ENCODE measurements at regions not wholly inside any gene's neighbourhood (a gene's known extent, or its start where the extent isn't known, plus 50 kb on each side); places are given as distances from the start of the nearest gene placed in this dataset.

DNA sequence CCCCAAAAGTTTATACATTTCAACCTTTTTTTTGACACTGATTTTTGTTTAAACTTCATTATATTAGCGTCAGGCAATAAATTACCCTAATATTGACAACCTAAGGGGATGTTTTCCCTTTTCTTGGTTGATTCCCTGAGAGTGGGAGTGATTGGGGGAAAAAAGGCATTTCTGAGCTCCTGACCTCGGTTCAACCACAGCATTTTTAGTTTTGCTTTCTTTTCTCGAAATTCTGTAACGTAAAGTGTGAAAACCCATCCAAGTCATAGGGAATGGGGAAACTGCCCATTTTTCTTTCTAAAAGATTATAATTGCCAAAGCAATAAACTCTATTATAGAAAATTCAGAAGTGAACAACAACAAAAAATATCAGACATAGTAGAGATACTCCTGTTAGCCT lies 67.9 kb upstream of the SPACA1 start:
- no peaks in the 10 kb centered on the region for H3K79me2 ChIP-seq (ENCODE audit: control insufficient read depth, insufficient read depth, low read length)
- H2AFZ ChIP-seq (ENCODE audit: control insufficient read depth, low read length): no peak overlapping the region
- no peaks in the 10 kb centered on the region for H3K27me3 ChIP-seq (ENCODE audit: control insufficient read depth, extremely low read depth, insufficient read depth, low read length)
- no peaks in the 10 kb centered on the region for H3K9me3 ChIP-seq (ENCODE audit: control insufficient read depth, low read depth, low read length)
- DNase-seq (ENCODE audit: low read depth, low spot score): no peak
- no peak overlapping the region for H3K27ac ChIP-seq (ENCODE audit: control insufficient read depth, insufficient read depth, low read length)
- H3K9me1 ChIP-seq (ENCODE audit: control insufficient read depth, extremely low read depth, insufficient read depth, low read length): no peaks in the 10 kb centered on the region
- no peaks in the 10 kb centered on the region for H3K36me3 ChIP-seq (ENCODE audit: control insufficient read depth in 2 of 2, extremely low read depth in 1 of 2, insufficient read depth in 2 of 2, low read length in 2 of 2)
- H3K4me2 ChIP-seq (ENCODE audit: control insufficient read depth, extremely low read depth, insufficient read depth, low read depth, low read length): no peak overlapping the region
- dilution Hi-C loops (cut with MboI; ENCODE audit: extremely low pct_ligation_motif_present, low sequenced_read_pairs): no loop called here
- TF ChIP-seq, protein P1, sequence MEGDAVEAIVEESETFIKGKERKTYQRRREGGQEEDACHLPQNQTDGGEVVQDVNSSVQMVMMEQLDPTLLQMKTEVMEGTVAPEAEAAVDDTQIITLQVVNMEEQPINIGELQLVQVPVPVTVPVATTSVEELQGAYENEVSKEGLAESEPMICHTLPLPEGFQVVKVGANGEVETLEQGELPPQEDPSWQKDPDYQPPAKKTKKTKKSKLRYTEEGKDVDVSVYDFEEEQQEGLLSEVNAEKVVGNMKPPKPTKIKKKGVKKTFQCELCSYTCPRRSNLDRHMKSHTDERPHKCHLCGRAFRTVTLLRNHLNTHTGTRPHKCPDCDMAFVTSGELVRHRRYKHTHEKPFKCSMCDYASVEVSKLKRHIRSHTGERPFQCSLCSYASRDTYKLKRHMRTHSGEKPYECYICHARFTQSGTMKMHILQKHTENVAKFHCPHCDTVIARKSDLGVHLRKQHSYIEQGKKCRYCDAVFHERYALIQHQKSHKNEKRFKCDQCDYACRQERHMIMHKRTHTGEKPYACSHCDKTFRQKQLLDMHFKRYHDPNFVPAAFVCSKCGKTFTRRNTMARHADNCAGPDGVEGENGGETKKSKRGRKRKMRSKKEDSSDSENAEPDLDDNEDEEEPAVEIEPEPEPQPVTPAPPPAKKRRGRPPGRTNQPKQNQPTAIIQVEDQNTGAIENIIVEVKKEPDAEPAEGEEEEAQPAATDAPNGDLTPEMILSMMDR (optimal IDR thresholded peaks at IDR 0.05 in 1 of 3, IDR thresholded peaks at IDR 0.05 in 1 of 3, conservative IDR thresholded peaks at IDR 0.05 in 1 of 3; ENCODE audit: extremely low read depth in 1 of 3, insufficient read depth in 2 of 3, low read length in 3 of 3): no peak
- TF ChIP-seq EZH2 (IDR thresholded peaks at IDR 0.05; ENCODE audit: low read length): no peak
- H3K9ac ChIP-seq (ENCODE audit: control insufficient read depth, extremely low read depth, insufficient read depth, low read length): no peak overlapping the region
- FAIRE-seq: no peak
- H4K20me1 ChIP-seq (ENCODE audit: control insufficient read depth, extremely low read depth, insufficient read depth, low read length): no peaks in the 10 kb centered on the region
- H3K4me1 ChIP-seq (ENCODE audit: control insufficient read depth, extremely low read depth, insufficient read depth, low read length): no peaks in the 10 kb centered on the region
- no peak overlapping the region for H3K4me3 ChIP-seq (ENCODE audit: control insufficient read depth in 2 of 3, extremely low read depth in 1 of 3, insufficient read depth in 2 of 3, low read depth in 1 of 3, low read length in 3 of 3)

DNA sequence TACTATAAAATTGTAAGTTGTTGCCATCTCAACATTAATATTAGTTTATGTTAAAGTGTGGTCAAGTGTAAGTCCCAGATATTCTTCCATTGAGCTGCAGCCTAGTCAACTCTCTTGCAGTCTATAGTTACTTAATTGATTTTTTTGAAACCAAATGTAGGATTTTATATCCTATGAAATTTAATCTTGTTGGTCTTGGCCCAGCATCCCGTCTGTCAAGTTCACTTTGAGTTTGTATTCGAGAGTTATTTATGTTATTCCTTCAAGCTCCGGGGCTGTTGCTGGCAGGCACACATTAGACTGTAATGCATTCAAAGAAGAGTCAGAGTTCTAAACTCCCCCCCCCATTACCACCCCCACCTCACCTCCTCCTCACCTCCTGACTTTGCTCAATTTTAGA lies 71.0 kb upstream of the SPACA1 start:
- no peaks in the 10 kb centered on the region for H3K79me2 ChIP-seq (ENCODE audit: control insufficient read depth, insufficient read depth, low read length)
- no peak overlapping the region for H2AFZ ChIP-seq (ENCODE audit: control insufficient read depth, low read length)
- H3K4me2 ChIP-seq (ENCODE audit: control insufficient read depth, extremely low read depth, insufficient read depth, low read depth, low read length): no peak overlapping the region
- no peaks in the 10 kb centered on the region for H3K9me3 ChIP-seq (ENCODE audit: control insufficient read depth, low read depth, low read length)
- no peak for DNase-seq (ENCODE audit: low read depth, low spot score)
- H3K27ac ChIP-seq (ENCODE audit: control insufficient read depth, insufficient read depth, low read length): no peak overlapping the region
- no peak for TF ChIP-seq EZH2 (IDR thresholded peaks at IDR 0.05; ENCODE audit: low read length)
- TF ChIP-seq, protein P1 (optimal IDR thresholded peaks at IDR 0.05 in 1 of 3, IDR thresholded peaks at IDR 0.05 in 1 of 3, conservative IDR thresholded peaks at IDR 0.05 in 1 of 3; ENCODE audit: extremely low read depth in 1 of 3, insufficient read depth in 2 of 3, low read length in 3 of 3): no peak
- no peaks in the 10 kb centered on the region for H3K9me1 ChIP-seq (ENCODE audit: control insufficient read depth, extremely low read depth, insufficient read depth, low read length)
- H3K4me3 ChIP-seq (ENCODE audit: control insufficient read depth in 2 of 3, extremely low read depth in 1 of 3, insufficient read depth in 2 of 3, low read depth in 1 of 3, low read length in 3 of 3): no peak overlapping the region
- FAIRE-seq: no peak
- H3K36me3 ChIP-seq (ENCODE audit: control insufficient read depth in 2 of 2, extremely low read depth in 1 of 2, insufficient read depth in 2 of 2, low read length in 2 of 2): no peaks in the 10 kb centered on the region
- no peak overlapping the region for H3K9ac ChIP-seq (ENCODE audit: control insufficient read depth, extremely low read depth, insufficient read depth, low read length)
- H3K27me3 ChIP-seq (ENCODE audit: control insufficient read depth, extremely low read depth, insufficient read depth, low read length): no peaks in the 10 kb centered on the region
- no peaks in the 10 kb centered on the region for H3K4me1 ChIP-seq (ENCODE audit: control insufficient read depth, extremely low read depth, insufficient read depth, low read length)
- dilution Hi-C loops (cut with MboI; ENCODE audit: extremely low pct_ligation_motif_present, low sequenced_read_pairs): no loop called here
- H4K20me1 ChIP-seq (ENCODE audit: control insufficient read depth, extremely low read depth, insufficient read depth, low read length): no peaks in the 10 kb centered on the region
